GM18870 (cell line): ENCODE measurements at regions not wholly inside any gene's neighbourhood (a gene's known extent, or its start where the extent isn't known, plus 50 kb on each side); places are given as distances from the start of the nearest gene placed in this dataset.
"Not testable (repeated sequence)": the region's sequence is repeated elsewhere in the genome, so short reads cannot be mapped to it uniquely, and the experiment has no call there.

Experiments used
- ATAC-seq: cut with Tn5 transposase; IDR thresholded peaks from one replicate; pipeline ENCODE4 v1.9.1; 2021; ENCODE audit warnings: moderate library complexity; ENCODE audit not compliant: unreplicated experiment

GRCh38 chr22:49470741-49471503 is 356.8 kb downstream of the BRD1 start:
- ATAC-seq = no peak

DNA sequence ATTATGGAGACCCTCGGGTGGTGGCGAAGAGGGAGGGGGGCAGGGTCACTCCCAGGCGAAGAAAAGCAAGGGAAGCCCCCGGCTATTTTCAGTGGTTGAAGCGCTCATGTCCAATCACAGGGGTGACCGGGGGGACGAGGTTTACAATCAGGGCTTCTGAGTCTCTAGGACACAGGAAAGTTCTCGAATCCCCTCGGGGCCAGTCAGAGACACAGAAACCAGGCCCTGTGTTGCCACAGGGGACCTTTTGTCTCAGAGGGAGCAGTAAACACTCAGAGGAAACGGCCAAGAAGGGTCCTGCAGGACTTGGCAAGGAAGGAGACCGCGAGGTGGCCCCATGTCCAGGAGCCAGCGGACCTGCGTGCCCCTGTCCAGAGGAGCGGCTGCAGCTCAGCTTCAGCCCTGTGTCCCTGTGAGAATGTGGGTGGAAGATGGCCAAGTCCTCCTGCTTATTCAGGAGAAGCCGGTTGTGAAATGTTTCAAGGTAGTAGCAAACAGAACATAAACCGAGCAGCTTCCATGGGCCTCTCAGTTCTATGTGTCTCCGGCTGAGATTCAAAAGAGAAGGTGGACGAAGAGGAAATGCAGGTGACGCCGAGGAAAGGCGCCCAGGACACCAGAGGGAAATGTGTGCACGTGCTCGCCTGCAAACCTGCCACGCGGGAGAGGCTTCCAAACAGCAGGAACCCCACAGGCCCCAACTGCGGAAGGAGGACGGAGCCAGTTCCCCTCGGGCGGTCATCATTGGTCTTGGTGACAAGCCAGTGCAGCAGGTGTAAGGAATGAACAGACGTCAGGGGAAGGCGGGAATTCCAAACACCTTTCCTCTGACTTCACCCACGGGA is 357.6 kb downstream of the BRD1 start:
- ATAC-seq = no peak

DNA sequence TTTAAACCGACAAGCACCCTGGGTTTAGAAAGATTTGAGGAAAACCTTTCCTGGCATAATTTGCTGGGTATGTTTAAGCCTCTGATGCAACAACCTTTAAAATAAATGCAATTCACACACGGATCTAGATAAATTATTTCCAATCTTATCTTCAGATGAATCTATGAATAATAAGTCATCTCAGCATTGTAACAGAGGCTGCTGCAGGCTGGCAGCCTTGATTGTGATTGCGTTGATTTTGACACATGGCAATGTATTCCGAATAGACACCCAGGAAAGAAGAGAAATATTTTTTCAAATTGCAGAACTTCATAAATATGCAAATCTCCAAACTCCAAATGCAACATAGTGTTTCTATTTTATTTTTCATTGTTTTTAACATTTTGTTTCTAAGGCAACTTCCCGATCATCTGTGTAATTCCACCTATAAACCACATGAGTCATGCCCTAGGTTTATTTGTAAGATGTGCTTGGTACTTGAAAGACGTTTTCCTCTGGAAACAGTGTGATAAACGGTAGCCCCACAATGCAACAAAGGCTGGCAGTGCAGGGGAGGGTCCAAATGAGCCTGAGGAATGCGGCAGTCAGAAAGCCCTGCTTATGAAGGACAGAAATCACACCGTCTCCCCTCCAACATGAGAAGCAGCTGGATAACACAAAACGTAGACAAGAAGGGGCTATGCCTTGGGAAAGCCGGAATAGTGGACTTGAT is 359.0 kb downstream of the BRD1 start:
- no peak for ATAC-seq

DNA sequence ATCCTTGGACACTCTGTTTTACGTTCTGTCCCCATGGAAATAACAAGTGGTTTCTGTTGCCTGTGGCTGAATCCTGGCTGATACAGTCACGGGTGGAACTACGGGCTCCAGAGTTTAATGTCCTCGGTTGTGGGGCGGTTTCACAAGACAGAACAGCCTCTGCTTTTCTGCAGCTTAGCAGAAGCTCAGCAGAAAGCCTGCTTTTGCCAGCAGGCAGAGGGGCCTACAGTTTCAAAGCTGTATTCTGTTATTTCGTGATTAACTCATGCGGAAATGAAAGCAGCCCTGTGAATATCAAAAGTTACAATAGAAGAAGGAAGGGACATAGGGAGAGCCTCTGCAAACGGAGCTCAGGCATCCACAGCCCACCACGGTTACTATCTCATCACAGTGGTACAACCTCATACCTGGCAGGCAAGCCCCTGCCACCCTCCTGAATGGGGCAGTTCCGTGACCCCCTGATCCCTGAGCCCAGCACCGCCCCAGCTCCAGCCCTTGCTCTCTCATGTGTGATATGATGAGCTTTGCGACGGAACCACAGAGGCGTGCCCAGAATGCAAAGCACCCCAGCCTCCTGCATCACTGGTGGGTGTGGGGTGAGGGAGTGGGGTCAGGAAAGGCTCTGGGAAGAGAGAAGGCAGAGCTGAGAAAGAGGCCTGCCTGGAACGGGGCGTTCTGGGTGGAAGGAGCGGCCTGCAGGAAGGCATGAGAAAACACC is 360.6 kb downstream of the BRD1 start:
- no peak for ATAC-seq

- ATAC-seq = no peak
Observed at GRCh38 chr22:49464037-49464436, 363.6 kb downstream of the BRD1 start.

- ATAC-seq = no peak
Observed at GRCh38 chr22:49462795-49463194, 364.9 kb downstream of the BRD1 start.

DNA sequence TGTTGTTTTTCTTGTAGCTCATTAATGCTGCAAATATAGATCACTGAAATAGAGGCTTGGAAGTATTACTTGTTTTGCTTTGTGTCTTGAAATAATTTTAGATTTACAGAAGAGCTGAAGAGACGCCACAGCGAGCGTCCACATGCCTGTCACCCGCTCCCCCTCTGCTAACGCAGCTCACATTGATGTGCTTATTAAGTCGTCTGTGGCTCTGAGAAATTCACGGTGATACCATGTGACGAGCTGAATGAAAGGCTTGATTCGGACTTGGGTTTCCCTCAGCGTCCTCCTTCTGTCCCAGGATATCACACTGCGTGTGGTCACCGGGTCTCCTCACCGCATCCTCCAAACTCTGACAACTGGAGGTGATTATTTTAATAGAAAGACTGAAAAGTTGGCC is 365.4 kb downstream of the BRD1 start:
- no peak for ATAC-seq

DNA sequence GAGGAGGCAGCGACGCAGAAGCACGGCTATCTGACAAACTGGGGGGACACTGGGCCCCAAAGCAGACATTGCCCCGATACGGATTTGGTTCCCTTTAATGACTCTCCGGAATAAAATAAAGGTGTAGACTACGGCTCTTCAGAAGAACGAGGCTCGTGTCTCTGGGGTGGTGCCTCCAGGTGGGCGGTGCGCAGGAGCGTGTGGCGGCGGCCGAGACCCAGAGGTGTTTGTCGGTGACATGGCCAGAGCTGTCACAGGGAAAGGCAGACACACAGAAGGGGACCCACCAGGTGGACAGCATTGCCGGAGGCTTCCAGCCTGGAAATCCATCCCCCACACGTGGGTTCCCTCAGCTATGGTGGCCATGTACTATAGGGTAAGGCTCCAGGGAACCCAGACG is 366.0 kb downstream of the BRD1 start:
- no peak for ATAC-seq

DNA sequence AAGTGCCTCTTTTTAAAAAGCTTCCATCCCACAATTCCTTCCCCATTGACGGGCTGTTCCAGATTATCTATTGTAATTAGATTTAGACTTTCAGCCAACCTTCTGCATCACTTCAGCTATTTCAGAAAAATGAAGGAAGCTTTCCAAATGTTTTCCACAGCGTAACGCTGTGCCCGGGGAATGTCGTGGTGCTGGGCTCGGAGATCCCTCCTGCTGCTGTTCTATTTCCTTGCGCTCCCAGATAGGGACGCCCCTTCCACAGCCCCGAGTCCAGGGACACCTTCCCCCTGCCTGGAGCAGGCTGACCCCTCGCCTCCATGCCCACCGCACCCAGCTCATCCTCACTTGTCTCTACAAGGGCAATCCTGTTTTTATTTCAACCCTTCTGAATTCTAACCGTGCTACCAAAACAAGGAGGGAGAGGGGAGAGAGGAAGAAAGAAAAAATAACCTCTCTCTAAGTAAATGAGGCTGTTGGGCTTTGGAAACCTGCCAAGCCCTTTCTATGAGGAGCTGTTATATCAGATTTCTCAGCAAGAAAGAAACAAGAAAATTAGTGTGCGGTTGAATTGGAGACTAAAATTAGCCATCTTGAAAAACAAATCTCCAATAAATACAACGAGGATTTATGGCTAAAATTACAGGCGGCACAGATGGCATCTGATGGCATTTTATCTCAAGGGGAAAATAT is 366.9 kb downstream of the BRD1 start:
- no peak for ATAC-seq

GRCh38 chr22:49460091-49460490 is 367.6 kb downstream of the BRD1 start:
- no peak for ATAC-seq

DNA sequence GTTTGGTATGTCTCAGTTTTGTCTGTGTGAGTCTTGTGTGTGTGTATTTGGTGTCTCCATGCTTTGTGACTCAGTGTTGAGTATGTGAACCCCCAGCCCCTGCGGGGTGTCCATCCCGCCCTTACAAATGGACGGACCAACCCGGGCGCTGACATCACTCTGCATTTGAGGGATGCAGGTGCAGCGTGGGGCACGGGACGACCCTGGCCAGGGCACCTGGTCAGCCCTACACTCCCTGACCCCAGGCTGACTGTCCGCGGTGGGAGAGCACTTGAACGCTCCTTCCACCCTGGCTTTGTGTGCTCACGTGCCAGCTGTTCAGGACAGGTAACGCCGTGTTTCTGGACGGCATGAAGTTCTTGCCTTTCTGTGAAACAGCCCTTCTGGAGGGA is 369.0 kb downstream of the BRD1 start:
- no peak for ATAC-seq

GRCh38 chr22:49457946-49458707 is 369.5 kb downstream of the BRD1 start:
- ATAC-seq = no peak

- ATAC-seq = no peak
Observed at GRCh38 chr22:49457146-49457545, 370.5 kb downstream of the BRD1 start.

- ATAC-seq = no peak
Observed at GRCh38 chr22:49455595-49455994, 372.1 kb downstream of the BRD1 start.

- no peak for ATAC-seq
Observed at GRCh38 chr22:49454726-49455125, 372.9 kb downstream of the BRD1 start.

GRCh38 chr22:49453771-49454170 is 373.9 kb downstream of the BRD1 start:
- ATAC-seq = no peak

DNA sequence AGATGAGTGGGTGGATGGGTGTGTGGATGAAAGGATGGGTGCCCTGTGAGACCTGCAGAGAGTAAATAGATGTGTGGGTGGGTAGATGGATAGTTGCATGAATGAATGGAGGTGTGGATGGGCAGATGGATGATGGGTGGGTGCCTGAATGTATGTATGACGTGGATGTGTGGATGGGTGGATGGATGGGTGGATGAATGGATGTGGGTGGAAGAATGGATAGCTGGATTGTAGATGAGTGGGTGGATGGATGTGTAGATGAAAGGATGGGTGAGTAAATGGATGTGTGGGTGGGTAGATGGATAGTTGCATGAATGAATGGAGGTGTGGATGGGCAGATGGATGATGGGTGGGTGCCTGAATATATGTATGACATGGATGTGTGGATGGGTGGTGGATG is 374.7 kb downstream of the BRD1 start:
- not testable (repeated sequence) for ATAC-seq

DNA sequence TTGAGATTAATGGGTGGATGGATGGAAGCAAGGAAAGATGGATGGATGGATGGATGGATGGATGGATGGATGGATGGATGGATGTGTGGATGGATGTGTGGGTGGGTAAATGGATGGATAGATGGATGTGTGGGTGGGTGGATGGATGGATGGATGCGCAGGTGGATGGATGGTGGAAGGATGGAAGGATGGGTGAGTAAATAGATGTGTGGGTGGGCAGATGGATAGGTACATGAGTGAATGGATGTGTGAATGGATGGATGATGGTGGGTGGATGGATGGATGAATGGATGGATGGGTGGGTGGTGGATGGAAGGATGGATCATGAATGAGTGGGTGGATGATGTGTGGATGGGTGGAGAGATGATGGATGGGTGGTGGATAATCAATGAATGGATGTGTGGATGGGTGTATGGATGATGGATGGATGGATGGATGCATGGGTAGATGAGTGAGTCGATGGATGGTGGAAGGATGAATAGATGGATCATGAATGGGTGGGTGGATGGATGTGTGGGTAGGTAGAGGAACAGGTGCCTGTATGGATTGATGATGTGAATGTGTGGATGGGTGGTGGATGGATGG is 375.2 kb downstream of the BRD1 start:
- ATAC-seq = no peak

- ATAC-seq = no peak
Observed at GRCh38 chr22:49451070-49451840, 376.4 kb downstream of the BRD1 start.
